Osteocyte (in vitro differentiated cells): ENCODE measurements at regions not wholly inside any gene's neighbourhood (a gene's known extent, or its start where the extent isn't known, plus 50 kb on each side); places are given as distances from the start of the nearest gene placed in this dataset.
A peak's percentile ranks its signal among the peaks of the same experiment; 100 is the strongest.

ENCODE experiments used
- DNase-seq: peaks from one replicate; pipeline ENCODE4 v3.0.0; 2021; ENCODE audit warnings: mixed read lengths; ENCODE audit not compliant: unreplicated experiment; ENCODE audit errors: extremely low spot score
- H3K27ac Mint-ChIP-seq: one replicate; pipeline ENCODE4 v1.8.0; 2021; ENCODE audit warnings: mild to moderate bottlenecking, mixed read lengths; ENCODE audit not compliant: unreplicated experiment
- H3K27me3 Mint-ChIP-seq: one replicate; pipeline ENCODE4 v1.8.0; 2021; ENCODE audit warnings: mixed read lengths; ENCODE audit not compliant: unreplicated experiment
- H3K36me3 Mint-ChIP-seq: one replicate; pipeline ENCODE4 v1.8.0; 2021; ENCODE audit warnings: mixed read lengths; ENCODE audit not compliant: unreplicated experiment
- H3K4me1 Mint-ChIP-seq: one replicate; pipeline ENCODE4 v1.8.0; 2021; ENCODE audit warnings: mixed read lengths; ENCODE audit not compliant: unreplicated experiment
- H3K4me3 Mint-ChIP-seq: one replicate; pipeline ENCODE4 v1.8.0; 2021; ENCODE audit warnings: mild to moderate bottlenecking, moderate library complexity, mixed read lengths; ENCODE audit not compliant: unreplicated experiment
- H3K9me3 Mint-ChIP-seq: one replicate; pipeline ENCODE4 v1.8.0; 2021; ENCODE audit warnings: mixed read lengths; ENCODE audit not compliant: unreplicated experiment
- TF ChIP-seq, protein P1 (sequence below): fragments of 200-600 bp; sonication (generic); IDR thresholded peaks from 2 replicates; pipeline ENCODE4 v1.5.0; 2021; ENCODE audit warnings: antibody characterized with exemption, mild to moderate bottlenecking, moderate library complexity

GRCh38 chr11:45092901-45093760, 53.3 kb upstream of the PRDM11 start:
- H3K27me3 Mint-ChIP-seq: peaks cover 6% of the 10 kb centered on the region
- no peak for DNase-seq
- H3K4me3 Mint-ChIP-seq: no peak overlapping the region
- peak overlapping the region; percentile 79 for H3K27ac Mint-ChIP-seq
- TF ChIP-seq, protein P1, sequence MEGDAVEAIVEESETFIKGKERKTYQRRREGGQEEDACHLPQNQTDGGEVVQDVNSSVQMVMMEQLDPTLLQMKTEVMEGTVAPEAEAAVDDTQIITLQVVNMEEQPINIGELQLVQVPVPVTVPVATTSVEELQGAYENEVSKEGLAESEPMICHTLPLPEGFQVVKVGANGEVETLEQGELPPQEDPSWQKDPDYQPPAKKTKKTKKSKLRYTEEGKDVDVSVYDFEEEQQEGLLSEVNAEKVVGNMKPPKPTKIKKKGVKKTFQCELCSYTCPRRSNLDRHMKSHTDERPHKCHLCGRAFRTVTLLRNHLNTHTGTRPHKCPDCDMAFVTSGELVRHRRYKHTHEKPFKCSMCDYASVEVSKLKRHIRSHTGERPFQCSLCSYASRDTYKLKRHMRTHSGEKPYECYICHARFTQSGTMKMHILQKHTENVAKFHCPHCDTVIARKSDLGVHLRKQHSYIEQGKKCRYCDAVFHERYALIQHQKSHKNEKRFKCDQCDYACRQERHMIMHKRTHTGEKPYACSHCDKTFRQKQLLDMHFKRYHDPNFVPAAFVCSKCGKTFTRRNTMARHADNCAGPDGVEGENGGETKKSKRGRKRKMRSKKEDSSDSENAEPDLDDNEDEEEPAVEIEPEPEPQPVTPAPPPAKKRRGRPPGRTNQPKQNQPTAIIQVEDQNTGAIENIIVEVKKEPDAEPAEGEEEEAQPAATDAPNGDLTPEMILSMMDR: no peak
- H3K4me1 Mint-ChIP-seq: peaks cover 61% of the 10 kb centered on the region
- no peaks in the 10 kb centered on the region for H3K36me3 Mint-ChIP-seq
- no peaks in the 10 kb centered on the region for H3K9me3 Mint-ChIP-seq

GRCh38 chr11:45093761-45094455, 52.5 kb upstream of the PRDM11 start:
- TF ChIP-seq, protein P1: no peak
- peak; percentile 71 for DNase-seq
- H3K9me3 Mint-ChIP-seq: no peaks in the 10 kb centered on the region
- H3K4me1 Mint-ChIP-seq: peaks cover 55% of the 10 kb centered on the region
- no peak overlapping the region for H3K4me3 Mint-ChIP-seq
- no peak overlapping the region for H3K27ac Mint-ChIP-seq
- no peaks in the 10 kb centered on the region for H3K36me3 Mint-ChIP-seq
- peaks cover 9% of the 10 kb centered on the region for H3K27me3 Mint-ChIP-seq

DNA sequence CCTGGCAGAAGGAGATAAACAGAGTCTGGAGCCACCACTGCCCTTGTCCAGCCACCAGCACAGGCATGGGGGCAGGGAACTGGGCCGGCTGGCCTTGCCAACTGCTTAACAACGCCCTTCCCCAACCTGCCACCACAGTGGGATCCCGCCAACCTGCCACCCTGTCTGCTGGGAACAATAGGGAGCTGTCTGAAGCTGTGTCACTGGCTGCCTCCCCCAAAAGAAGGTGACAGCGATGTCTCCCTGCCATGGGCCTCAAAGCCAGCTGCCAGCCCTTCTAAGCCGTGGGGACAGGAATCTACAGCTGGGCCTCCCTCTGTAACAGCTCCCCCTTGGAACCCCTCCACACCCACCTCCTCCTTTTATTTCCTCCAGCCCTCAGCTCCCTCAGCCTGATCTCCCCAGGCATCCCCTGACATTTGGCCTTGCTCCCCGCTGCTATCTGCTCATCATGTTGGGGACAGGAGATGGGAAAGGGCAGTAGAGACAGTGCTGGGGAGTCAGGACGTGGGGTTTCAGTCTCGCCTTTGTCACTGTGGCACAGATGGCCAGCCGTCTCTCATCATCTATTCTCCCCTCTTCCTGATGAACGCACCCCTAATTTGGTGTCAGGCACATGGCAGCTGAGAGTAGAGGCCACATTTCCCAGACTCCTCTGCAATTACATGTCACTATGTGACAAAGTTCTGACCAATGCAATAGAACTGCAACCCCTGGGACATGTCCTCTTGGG, 51.3 kb upstream of the PRDM11 start:
- TF ChIP-seq, protein P1: no peak
- Mint-ChIP-seq H3K9me3 (no peaks in the 10 kb centered on the region), H3K27ac (no peak overlapping the region), H3K36me3 (no peaks in the 10 kb centered on the region), H3K4me1 (peaks cover 43% of the 10 kb centered on the region), H3K27me3 (peaks cover 11% of the 10 kb centered on the region), H3K4me3 (no peak overlapping the region)
- DNase-seq: peak; percentile 72

GRCh38 chr11:45095691-45096010, 50.8 kb upstream of the PRDM11 start:
- no peak overlapping the region for H3K4me3 Mint-ChIP-seq
- TF ChIP-seq, protein P1: no peak
- no peaks in the 10 kb centered on the region for H3K36me3 Mint-ChIP-seq
- H3K27ac Mint-ChIP-seq: no peak overlapping the region
- peaks cover 37% of the 10 kb centered on the region for H3K4me1 Mint-ChIP-seq
- peaks cover 13% of the 10 kb centered on the region for H3K27me3 Mint-ChIP-seq
- no peaks in the 10 kb centered on the region for H3K9me3 Mint-ChIP-seq
- peak; percentile 60 for DNase-seq

DNA sequence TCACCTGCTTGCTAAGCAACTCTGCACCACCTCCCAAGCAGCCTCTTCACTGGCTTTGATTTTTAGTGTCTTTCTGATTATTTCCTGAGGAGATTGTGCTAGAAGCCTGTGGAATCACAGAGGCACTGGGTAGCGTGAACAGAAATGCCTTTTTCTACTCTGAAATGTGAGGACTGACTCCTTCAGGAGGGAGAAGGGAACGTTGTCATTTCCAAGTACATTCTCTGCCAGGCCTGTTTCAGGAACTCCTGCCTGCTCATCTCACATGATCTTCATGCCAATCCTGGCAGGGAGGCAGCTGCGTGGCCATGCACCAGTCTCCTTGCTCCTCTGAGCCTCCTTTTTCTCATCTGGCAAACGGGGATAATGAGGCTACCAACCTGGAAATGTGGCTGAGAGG, 49.8 kb upstream of the PRDM11 start:
- peaks cover 13% of the 10 kb centered on the region for H3K27me3 Mint-ChIP-seq
- TF ChIP-seq, protein P1: peak; percentile 19
- no peaks in the 10 kb centered on the region for H3K36me3 Mint-ChIP-seq
- H3K4me3 Mint-ChIP-seq: no peak overlapping the region
- H3K4me1 Mint-ChIP-seq: peaks cover 27% of the 10 kb centered on the region
- H3K27ac Mint-ChIP-seq: no peak overlapping the region
- peak; percentile 53 for DNase-seq
- no peaks in the 10 kb centered on the region for H3K9me3 Mint-ChIP-seq
